ENCODE measurements at regions not wholly inside any gene's neighbourhood (a gene's known extent, or its start where the extent isn't known, plus 50 kb on each side); places are given as distances from the start of the nearest gene placed in this dataset.
"Not testable (repeated sequence)": the region's sequence is repeated elsewhere in the genome, so short reads cannot be mapped to it uniquely, and the experiment has no call there.

DNA sequence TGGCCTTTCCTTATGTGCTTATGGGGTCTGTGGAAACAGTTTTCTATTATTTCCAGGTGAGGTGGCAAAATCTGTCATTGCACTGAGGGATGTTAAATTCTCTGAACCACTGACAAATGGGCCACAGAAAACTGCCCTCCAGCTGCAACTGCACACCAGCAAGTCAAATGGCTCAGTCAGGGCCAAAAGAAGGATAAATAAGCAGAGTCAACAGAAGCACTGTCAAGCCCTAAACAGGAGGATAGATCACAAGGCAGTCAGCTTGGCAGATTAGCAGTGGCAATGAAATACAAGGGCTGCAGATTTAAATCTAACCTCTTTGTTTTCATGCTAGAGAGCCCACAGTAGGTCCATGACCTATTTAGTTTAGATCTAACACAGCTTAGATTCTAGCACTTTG is 435.6 kb downstream of the ETS1 start:
- no peak for DNase-seq

DNA sequence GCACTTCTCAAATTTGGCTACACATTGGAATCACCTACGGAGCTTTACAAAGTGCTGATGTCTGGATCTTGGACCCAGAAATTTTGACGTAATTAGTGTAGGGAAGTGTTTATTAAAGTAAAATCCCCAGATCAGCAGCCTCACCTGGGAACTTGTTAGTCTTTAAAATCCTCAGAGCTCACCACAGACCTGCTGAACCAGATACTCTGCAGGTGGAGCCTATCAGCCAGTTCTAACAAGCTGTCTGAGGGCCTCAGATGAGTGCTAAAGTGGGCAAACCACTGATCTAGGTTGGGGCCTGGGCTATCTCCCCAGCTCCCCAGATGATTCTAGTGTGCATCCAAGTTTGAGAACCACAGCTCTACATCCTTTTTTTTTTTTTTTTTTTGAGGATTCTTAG is 436.0 kb downstream of the ETS1 start:
- DNase-seq = no peak

DNA sequence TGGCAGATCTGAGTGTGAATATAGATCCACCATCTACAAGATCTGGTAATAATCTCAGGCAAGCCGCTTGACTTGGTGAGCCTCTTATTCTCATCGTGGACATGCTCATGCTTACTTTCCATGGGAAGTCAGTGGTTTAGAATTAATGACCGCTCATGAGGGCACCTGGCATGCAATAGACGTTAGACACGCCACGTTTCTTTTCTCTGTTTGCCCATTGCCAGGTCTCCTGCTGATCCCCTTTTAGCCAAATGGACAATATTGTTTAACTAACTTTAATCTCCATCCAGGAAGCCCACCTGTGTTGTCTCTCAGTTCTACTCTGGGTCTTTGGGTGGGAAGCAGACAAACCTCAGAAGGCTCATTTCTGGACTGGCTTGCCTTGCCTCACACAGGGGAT is 439.1 kb downstream of the ETS1 start:
- DNase-seq = no peak

DNA sequence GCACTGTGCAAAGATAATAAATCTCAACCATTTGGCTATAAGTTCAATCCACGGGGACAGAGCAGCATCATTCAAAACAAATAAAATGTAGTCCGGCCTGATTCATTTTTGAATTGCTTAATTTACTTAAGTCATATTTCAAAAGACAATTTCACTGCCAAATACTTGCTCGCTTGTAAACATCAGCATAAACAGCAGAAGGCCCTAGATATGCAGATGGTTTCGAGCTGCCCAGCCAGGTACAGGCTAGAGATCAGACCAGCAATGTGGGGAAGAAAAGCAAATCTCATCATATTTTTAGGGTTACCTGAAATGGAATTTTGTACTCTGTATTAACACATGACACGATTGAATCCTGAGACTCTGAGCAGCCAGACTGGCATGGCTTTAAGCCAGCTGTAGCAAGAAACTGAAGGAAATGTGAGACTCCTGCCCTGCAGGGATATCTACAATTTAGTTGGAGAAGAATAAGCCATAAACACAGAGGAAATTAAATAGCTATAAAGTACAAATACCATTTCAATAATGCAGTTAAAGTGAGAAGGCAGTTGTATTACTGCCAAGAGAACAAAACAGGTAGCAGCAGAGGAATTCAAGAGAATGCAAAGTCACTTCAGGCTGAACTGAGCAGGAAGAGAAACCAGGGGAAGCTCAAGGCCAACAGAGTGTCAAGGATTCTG is 440.3 kb downstream of the ETS1 start:
- no peak for DNase-seq

DNA sequence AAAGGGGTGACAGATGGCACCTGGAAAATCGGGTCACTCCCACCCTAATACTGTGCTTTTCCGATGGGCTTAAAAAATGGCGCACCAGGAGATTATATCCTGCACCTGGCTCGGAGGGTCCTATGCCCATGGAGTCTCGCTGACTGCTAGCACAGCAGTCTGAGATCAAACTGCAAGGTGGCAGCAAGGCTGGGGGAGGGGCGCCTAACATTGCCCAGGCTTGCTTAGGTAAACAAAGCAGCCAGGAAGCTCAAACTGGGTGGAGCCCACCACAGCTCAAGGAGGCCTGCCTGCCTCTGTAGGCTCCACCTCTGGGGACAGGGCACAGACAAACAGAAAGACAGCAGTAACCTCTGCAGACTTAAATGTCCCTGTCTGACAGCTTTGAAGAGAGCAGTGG is 447.1 kb downstream of the ETS1 start:
- DNase-seq = not testable (repeated sequence)

DNA sequence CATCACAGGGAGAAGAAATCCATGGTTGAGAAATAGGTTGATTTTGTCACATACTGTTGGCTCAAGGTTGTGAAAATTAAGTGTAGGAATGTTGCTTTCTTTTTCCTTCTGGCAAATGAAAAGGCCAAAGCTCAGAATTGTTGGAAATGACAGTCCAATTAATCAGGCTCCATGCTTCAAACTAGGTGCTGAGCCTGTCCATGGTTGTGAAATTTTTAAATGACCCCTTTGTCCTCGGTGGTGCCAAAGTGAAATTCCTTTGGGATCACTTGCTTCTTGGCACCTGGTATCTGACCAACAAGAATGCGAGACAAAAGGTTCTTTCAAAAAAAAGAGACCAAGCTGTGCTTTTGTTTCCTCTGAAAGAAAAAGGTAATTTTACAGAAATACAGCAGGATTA is 451.9 kb downstream of the ETS1 start:
- DNase-seq = no peak

DNA sequence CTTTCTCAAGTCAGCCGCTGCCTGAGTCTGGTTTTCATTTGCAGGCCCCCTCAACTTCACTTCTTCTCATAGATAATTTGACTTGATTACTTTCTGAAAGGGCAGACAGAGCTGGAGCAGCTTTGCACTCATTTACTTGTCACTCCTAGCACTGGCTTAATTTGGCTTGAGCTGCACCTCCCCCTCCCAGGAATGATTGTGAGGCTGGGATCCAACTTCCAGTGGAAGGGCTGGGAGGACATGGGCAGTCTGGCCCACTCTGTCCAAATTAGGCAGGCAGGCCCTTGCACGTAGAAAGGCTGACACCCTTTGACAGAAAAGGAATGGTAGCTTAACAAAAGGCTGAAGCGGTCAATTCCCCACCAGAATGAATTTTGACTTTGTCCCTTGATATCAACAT is 453.9 kb downstream of the ETS1 start:
- no peak for DNase-seq

DNA sequence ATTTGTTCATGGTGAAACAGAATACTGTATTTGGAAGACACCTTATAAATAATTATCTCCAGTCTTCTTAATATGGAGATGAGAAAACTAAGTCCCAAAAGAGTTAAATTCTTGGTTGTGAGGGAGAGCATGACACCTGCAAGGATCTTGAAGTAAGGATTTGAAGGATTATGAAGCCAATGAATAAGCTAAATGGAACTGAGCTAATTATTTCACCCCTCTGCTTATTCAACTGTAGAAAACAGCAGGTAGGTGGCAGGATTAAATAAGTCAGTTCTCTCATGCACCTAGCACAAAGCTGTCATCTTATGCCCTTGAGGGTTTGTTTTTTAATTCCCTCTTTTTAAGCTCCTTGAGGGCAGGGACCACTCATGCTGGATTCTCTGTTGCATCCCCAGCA is 457.3 kb downstream of the ETS1 start:
- no peak for DNase-seq

DNA sequence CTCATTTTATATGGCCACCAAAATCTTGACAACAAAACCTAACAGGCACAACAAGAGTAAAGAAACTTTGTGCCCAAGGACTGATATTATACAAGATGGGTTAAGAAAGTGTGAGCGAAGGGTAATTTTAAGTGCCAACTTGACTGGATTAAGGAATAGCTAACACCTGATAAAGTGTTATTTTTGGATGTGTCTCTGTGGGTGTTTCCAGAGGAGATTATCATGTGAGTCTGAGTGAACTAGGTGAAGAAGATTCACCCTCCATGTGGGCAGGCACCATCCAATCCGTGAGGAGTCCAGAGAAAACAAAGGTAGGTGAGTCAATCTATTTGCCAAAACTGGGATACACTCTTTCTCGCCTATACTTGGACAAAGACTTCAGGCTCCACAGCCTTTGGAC is 461.6 kb downstream of the ETS1 start:
- no peak for DNase-seq

DNA sequence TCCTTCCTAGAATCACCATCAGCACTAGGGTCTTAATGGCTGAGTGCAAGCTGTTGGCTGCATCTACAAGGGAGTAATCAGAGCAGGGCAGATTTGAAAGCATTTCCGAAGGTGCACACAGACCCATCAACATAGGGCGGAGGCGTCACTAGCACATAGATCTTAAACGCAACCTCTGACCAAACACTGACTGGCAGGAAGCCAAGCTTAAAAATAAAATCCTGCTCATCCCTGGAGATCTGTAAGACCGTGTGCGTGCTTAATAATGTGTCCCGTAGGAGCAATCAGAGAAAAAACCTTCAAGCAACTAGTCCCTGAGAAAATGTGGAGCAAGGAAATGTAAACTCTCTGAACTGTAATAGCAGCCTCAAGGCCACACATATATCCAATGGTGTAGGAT is 470.5 kb downstream of the ETS1 start:
- DNase-seq = no peak

DNA sequence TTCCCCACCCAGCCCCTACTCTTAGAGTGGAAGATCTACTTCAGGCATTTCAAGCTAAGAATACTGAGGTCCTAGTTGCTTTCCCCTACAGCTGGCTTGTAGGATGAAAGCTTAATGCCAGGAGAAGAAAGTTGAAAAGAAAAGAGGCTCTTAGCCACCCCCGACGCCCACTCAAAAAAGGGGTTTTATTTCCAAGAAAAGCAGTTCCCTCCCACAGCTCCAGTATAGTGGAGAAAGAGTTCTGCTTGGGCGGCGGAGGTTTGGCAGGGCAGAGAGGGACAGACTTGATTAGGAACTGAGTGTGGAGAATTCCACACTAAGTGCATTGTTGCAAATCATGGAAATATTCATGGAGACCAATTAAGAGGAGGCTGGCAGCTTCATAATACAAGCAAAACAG is 470.9 kb downstream of the ETS1 start:
- no peak for DNase-seq

DNA sequence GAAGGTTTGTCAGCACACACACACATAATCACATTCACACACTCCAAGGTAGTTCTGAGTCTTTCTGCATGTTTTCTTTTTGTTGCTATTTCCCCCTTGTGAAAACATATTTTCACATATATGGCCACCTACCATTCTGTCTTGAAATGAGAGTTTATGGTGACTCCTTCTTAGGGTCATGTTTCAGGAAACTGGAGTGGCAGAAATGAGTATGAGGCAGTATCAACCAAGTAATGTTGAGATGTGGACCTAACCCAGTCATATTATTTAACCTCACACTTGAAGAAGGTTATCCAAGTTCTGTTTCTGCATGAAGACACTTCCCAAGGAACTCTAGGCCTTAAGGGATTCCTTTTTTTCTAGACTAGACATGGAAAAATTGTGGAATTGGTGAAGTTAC is 481.4 kb downstream of the ETS1 start:
- DNase-seq = no peak

DNA sequence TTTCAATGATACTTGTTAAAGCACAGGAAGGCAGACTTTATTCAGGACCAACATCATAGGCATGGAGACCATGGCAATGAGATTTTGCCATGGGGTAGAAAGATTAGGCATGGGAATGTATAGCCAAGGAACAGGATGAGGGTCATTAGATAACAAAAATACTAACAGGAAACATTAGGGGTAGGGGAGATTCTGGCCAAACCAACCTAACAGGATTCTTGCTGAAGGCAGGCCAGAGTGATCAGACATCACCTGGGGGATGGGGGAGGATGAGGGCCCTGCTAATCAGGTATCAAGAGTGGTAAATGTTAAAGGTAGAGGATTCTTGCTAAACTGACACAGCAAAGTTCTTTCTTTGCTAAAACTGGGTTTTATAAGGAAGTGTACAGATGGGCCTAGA is 481.8 kb downstream of the ETS1 start:
- no peak for DNase-seq

DNA sequence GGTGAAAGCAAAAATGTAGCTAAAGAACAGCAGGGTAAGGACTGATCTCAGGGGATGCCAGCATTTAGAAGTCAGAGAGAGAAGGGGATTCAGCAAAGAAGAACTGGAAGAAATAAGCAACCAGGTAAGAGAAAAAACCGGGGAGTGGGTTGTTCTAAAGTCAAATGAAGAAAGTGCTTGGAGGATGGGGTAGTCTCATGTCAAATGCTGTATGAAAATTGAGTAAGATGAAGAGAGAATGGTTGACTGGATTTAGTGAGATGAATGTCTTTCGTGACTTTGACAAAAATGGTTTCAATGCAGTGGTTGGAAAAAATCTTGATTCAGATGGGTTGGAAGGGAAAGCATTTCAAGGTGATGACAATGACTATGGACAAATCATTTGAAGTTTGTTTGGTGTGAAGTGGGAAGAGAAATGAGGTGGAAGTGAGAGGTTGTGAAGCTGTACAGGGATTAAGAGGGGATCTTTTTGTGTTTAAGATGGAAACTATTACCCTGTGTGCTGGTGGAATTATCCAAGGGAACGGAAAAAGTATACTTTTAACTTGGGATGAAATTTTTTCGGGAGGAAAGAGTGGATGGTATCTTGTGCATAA is 484.0 kb downstream of the ETS1 start:
- no peak for DNase-seq

DNA sequence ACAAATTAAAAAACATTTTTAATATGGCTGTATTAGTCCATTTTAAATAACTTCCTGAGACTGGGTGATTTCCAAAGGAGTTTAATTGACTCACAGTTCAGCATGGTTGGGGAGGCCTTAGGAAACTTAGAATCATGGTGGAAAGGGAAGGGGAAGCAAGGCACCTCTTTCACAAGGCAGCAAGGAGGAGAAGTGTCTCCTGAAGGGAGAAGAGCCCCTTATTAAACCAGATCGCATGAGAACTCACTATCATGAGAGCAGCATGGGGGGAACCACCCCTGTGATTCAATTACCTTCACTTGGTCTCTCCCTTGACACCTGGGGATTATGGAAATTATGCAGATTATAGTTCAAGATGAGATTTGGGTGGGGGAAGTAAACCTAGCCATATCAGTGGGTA is 488.6 kb downstream of the ETS1 start:
- DNase-seq = no peak

DNA sequence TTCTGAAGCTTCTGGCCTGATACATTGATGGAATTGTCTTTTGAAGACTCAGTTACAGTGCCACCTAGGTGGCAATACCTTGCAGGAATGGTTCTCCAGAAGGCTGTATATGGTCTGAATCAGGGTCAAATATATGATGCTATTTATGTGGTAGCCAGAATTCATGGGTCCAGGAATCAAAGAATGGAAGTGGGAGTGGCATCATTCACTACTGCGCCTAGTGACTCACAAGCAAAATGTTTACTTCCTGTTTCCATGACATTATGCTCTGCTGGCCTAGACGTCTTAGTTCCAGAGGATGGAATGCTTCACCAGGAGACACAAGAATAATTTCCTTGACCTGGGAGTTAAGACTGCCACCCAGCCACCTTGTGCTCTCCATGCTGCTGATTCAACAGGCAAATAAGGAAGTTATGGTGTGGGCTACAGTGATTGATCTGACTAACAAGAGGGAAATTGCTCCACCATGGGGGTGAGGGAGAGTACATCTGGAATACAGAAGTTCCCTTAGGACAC is 491.8 kb downstream of the ETS1 start:
- no peak for DNase-seq

DNA sequence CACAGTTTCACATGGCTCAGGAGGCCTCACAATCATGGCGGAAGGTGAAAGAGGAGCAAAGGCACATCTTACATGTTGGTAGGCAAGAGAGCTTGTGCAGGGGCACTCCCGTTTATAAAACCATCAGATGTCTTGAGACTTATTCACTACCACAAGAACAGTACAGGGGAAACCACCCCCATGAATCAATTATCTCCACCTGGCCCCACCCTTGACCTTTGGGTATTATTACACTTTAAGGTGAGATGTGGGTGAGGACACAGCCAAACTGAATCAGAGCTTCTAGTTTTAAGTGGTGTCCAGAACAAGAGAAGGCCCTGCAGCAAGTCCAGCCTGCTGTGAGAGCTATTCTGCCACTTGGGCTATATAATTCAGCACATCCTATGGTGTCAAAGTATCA is 493.7 kb downstream of the ETS1 start:
- DNase-seq = no peak

DNA sequence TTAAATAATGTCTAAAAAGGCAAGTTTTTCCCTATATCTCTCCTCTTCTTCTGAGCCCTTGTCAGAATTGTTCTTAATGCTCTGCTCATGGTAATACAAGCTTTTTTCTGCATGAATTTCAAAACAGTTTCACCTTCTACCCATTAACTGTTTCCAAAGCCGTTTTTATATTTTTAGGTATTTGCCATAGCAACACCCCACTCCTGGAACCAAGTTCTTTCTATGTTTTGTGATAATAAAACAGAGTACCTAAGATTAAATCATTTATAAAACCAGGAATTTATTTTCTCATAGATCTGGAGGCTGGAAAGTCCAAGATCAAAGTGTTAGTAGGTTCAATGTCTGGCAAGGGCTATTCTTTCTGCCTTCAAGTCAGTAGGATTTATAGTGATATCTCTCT is 497.4 kb downstream of the ETS1 start:
- no peak for DNase-seq

DNA sequence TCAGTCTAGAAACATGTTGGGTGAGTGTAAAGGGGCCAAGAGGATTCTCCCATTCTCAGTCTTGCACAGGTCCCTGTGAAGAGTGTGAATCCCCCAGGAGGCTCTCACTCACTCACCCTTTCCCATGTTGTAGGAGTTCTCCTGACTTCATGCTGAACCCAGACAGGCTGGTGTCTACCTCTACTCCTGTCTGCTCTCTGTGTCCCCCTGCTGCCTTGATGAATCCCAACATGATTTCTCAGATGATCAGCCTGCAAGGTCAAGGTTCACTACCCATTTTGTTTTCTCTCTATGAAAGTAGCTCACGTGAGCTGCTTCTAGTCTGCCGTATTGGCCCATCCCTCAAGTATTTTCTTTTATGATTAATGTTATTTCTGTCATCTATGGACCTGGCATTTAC is 500.6 kb downstream of the ETS1 start:
- peak; percentile 32 for DNase-seq

DNA sequence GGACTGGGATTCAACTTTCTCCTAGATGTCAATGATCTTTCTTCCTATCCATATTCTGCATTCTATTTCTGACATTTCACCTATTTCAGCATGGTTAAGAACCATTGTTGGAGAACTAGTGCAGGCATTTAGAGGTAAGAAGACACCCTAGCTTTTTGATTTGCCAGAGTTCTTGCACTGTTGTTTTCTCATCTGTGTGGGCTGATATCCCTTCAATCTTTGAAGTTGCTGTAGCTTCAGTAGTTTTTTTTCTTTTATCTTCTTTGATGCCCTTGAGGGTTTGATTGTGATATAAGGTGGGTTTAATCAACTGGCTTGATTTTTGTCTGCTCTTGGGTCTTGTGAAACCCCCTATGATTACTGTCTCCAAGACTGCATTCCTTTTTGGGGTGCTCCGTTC is 502.1 kb downstream of the ETS1 start:
- no peak for DNase-seq

DNA sequence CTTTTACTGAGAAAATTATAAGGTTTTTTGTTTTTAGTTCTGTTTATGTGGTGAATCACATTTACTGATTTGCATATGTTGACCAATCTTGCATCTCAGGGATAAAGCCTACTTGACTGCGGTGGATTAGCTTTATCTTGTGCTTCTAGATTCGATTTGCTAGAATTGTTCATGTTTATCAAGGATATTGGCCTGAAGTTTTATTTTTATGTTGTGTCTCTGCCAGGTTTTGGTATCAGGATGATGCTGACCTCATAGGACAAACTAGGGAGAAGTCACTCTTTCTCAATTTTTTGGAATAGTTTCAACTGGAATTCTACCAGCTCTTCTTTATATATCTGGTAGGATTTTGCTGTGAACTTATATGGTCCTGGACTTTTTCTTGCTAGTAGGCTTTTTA is 504.8 kb downstream of the ETS1 start:
- no peak for DNase-seq

DNA sequence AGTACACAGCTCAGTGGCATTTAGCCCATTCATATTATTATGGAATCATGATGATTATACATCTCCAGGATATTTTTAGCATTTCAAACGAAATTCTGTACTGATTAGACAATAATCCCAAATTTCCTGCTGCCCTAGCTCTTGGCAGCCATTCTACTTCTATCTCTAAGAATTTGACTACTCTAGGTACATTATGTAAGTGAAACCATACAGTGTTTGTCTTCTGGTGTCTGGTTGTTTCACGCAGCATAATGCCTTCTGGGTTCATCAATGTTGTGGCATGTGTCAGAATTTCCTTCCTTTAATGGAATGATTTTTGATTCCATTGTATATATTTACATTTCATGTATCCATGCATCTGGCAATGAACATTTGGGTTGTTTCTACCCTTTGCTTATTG is 517.7 kb downstream of the ETS1 start:
- DNase-seq = no peak

DNA sequence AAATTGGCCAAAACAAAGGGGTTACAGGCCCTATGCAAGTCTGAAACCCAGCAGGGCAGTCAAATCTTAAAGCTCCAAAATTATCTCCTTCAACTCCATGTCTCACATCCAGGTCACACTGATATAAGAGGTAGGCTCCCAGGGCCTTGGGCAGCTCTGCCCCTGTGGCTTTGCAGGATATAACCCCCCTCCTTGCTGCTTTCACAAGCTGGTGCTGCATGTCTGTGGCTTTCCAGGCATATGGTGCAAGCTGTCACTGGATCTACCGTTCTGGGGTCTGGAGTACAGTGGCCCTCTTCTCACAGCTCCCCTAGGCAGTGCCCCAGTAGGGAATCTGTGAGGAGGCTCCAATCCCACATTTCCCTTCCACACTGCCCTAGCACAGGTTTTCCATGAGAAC is 519.6 kb downstream of the ETS1 start:
- no peak for DNase-seq

DNA sequence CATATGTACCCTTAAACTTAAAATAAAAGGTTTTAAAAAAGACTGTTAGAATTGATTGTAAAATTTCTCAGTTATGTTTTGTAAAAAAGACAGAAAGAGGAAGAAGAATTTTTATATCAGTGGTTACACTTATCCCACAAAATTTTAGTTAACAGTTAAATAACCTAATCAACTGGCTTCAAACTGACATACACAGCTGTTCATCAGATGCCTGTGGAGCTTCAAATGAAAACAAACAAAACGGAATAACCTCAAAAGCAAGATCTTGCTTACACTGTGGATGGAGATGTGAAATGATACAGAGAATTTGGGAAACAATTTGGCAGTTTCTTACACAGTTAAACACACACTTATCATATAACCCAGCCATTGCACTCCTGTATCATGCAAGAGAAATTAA is 521.0 kb downstream of the ETS1 start:
- no peak for DNase-seq

DNA sequence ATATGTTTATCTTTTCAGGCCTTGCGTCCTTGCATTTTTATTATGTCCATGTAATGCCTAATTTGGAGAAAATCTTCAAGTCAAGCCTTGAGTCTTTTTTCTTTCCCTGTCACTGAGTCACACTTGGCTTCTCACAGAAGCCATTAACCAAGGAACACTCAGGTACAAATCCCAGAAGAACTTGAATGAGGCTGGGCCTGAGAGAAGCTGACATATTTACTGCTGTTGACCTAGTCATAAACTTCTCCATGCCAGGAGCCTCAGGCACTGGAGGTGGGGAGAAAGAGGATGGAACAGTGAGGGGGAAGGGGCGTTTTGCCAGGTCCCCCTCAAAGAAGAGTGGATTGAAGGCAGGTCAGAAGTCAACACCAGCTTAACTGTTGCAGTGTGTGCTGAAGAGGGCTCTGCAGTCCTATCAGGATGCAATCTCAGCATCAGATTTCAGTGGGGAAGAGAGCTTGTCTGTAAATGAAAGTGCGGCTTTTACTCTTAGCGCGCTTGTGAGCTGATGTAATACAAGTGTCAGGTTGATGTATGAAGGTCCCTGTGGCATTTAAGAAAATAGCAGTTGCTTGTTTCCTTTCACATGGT is 526.0 kb downstream of the ETS1 start:
- DNase-seq = no peak
